AG09309 (cell line): ENCODE measurements at regions not wholly inside any gene's neighbourhood (a gene's known extent, or its start where the extent isn't known, plus 50 kb on each side); places are given as distances from the start of the nearest gene placed in this dataset.

ENCODE experiments used
- DNase-seq: peaks from one replicate; pipeline ENCODE4 v3.0.0-alpha.2; 2010; ENCODE audit warnings: low read depth
- H3K4me3 ChIP-seq: 2 replicates; pipeline ENCODE4 v1.5.1; 2011; ENCODE audit warnings: mild to moderate bottlenecking, low read depth, low read length, moderate library complexity; ENCODE audit not compliant: control insufficient read depth
- CTCF ChIP-seq: IDR thresholded peaks from 2 replicates; pipeline ENCODE4 v1.5.1; 2011; ENCODE audit warnings: mild to moderate bottlenecking, low read depth, low read length, inconsistent platforms; ENCODE audit not compliant: insufficient read depth, control insufficient read depth; ENCODE audit errors: missing control alignments

GRCh38 chr6:73878403-73878802 is 182.4 kb downstream of the CD109 start:
- DNase-seq: no peak
- no peak for TF ChIP-seq CTCF
- no peak overlapping the region for H3K4me3 ChIP-seq
